ENCODE measurements at regions not wholly inside any gene's neighbourhood (a gene's known extent, or its start where the extent isn't known, plus 50 kb on each side); places are given as distances from the start of the nearest gene placed in this dataset.
A peak's percentile ranks its signal among the peaks of the same experiment; 100 is the strongest.

GRCh38 chr14:35222324-35222723, 69.9 kb upstream of the PSMA6 start:
- H3K4me3 ChIP-seq (ENCODE audit: low read depth, low read length) = no peak overlapping the region
- no peak for DNase-seq (ENCODE audit: low read depth)
- no peak for TF ChIP-seq CTCF (IDR thresholded peaks at IDR 0.05; ENCODE audit: control insufficient read depth, extremely low read depth, insufficient read depth)

GRCh38 chr14:35222872-35223466, 69.2 kb upstream of the PSMA6 start:
- no peak overlapping the region for H3K4me3 ChIP-seq (ENCODE audit: low read depth, low read length)
- no peak for TF ChIP-seq CTCF (IDR thresholded peaks at IDR 0.05; ENCODE audit: control insufficient read depth, extremely low read depth, insufficient read depth)
- no peak for DNase-seq (ENCODE audit: low read depth)

DNA sequence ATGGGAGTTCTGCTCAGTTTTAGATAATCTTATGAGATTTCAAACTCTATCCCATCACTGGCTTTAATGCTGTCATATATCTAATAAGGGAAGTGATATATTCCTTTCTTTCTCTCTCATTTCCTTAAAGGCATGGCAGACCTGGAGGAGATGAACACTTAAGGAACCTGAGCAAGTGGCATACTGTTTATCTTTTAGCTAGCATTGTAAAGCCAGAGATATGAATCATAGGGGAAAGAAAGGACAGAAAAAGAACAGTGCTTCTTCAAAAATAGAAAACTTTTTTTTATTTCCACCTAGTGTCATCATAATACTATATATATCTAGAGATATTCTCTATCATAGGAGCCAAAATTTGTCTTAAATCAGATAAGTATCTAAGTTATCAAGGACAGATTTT, 68.3 kb upstream of the PSMA6 start:
- no peak overlapping the region for H3K4me3 ChIP-seq (ENCODE audit: low read depth, low read length)
- no peak for TF ChIP-seq CTCF (IDR thresholded peaks at IDR 0.05; ENCODE audit: control insufficient read depth, extremely low read depth, insufficient read depth)
- no peak for DNase-seq (ENCODE audit: low read depth)

DNA sequence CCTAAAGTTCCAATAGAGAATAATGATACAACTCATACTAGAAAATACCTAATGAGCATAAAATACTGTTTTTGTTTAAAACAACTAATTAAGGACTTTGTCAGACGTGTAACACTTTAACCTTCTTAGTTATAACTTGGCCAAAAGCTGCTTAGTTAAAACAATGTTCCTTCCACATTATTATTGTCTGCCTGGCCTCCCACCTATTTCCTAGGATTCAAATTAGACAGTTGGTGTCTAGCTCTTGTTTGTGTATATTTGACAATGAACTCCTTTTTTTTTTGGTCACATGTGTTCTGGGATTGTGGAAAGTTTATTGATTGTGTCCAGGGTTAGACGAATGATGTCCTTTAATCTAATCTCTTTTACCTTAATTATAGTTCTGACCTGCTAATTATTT, 67.6 kb upstream of the PSMA6 start:
- no peak overlapping the region for H3K4me3 ChIP-seq (ENCODE audit: low read depth, low read length)
- no peak for DNase-seq (ENCODE audit: low read depth)
- TF ChIP-seq CTCF (IDR thresholded peaks at IDR 0.05; ENCODE audit: control insufficient read depth, extremely low read depth, insufficient read depth) = no peak

- H3K4me3 ChIP-seq (ENCODE audit: low read depth, low read length) = no peak overlapping the region
- no peak for DNase-seq (ENCODE audit: low read depth)
- TF ChIP-seq CTCF (IDR thresholded peaks at IDR 0.05; ENCODE audit: control insufficient read depth, extremely low read depth, insufficient read depth) = peak; percentile 36
These were observed 62.9 kb upstream of the PSMA6 start for GRCh38 chr14:35229084-35229791.

- no peak for DNase-seq (ENCODE audit: low read depth)
- TF ChIP-seq CTCF (IDR thresholded peaks at IDR 0.05; ENCODE audit: control insufficient read depth, extremely low read depth, insufficient read depth) = no peak
- no peak overlapping the region for H3K4me3 ChIP-seq (ENCODE audit: low read depth, low read length)
These were observed 62.4 kb upstream of the PSMA6 start for GRCh38 chr14:35229792-35230089.
